RWPE1 (cell line): ENCODE measurements at regions not wholly inside any gene's neighbourhood (a gene's known extent, or its start where the extent isn't known, plus 50 kb on each side); places are given as distances from the start of the nearest gene placed in this dataset.

Experiments
- CTCF ChIA-PET: fragments of 350-600 bp; sonication (Branson Sonifier 250); formaldehyde crosslinking; extraction: SDS; loops from one replicate; lab custom pipeline; 2021; lab: Yijun Ruan, JAX
- POLR2A ChIA-PET: fragments of 400-600 bp; formaldehyde crosslinking; extraction: SDS; loops from one replicate; lab custom pipeline; 2020; ENCODE audit warnings: antibody characterized with exemption; ENCODE audit not compliant: low non-redundant PET; lab: Yijun Ruan, JAX
- DNase-seq: peaks from one replicate; pipeline ENCODE4 v3.0.0; 2012; ENCODE audit warnings: low spot score
- H3K27ac ChIP-seq: fragments of 450-650 bp; 2 replicates; pipeline ENCODE4 v1.5.1; 2017
- TF ChIP-seq, protein P1 (sequence below): fragments of 450-650 bp; conservative IDR thresholded peaks from 2 replicates; pipeline ENCODE4 v1.5.1; 2017; ENCODE audit warnings: low read depth, mild to moderate bottlenecking

DNA sequence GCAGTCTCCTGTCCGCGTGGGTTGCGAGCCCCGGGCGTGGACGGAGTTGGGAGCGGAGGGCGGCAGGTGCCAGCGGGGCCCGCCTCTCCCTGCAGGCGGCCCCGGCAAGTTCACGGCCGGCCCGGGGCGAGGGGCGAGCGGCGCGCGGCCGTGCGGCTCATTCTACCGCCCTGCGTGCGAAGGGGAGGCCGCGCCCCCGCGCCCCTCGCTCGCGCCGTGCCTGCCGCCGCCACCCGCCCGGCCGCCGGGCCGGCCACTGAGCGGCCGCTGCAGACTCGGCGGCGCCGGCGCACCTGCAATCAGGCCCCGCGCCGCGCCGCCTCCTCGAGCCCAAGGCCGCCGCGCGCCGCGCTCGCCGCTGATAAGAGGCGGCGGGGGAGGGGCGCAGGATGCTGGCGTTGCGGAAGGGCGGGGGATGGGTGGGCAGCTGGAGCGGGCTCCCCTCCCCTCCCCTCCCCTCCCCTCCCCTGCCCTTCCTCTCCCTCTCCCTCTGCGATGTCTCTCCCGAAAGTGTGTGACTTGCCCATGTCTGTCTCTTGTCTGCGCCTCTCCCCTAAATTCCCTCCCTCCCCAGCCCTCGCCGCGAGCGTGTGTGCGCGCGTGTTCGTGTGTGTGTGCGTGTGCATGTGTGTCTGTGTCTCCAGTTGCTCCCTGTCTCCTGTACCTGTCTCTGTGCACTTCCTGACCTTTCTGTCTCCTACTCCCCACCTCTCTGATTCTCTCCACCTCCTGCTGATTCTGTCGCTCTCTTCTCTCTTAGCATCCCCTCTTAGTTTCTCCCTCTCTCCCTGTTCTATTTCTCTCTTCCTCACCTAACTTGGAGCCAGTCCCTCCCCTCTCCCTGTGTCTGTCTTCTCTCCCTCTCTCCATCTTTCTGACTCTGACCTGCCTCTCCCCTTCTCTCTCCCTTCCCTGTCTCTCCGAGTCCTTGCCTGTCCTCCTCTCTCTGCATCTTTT is 768.1 kb upstream of the TBX3 start:
- peak; percentile 23 for DNase-seq
- ChIA-PET CTCF (no interaction called here), POLR2A (no interaction called here)
- no peak overlapping the region for H3K27ac ChIP-seq
- TF ChIP-seq, protein P1, sequence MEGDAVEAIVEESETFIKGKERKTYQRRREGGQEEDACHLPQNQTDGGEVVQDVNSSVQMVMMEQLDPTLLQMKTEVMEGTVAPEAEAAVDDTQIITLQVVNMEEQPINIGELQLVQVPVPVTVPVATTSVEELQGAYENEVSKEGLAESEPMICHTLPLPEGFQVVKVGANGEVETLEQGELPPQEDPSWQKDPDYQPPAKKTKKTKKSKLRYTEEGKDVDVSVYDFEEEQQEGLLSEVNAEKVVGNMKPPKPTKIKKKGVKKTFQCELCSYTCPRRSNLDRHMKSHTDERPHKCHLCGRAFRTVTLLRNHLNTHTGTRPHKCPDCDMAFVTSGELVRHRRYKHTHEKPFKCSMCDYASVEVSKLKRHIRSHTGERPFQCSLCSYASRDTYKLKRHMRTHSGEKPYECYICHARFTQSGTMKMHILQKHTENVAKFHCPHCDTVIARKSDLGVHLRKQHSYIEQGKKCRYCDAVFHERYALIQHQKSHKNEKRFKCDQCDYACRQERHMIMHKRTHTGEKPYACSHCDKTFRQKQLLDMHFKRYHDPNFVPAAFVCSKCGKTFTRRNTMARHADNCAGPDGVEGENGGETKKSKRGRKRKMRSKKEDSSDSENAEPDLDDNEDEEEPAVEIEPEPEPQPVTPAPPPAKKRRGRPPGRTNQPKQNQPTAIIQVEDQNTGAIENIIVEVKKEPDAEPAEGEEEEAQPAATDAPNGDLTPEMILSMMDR, result no peak

DNA sequence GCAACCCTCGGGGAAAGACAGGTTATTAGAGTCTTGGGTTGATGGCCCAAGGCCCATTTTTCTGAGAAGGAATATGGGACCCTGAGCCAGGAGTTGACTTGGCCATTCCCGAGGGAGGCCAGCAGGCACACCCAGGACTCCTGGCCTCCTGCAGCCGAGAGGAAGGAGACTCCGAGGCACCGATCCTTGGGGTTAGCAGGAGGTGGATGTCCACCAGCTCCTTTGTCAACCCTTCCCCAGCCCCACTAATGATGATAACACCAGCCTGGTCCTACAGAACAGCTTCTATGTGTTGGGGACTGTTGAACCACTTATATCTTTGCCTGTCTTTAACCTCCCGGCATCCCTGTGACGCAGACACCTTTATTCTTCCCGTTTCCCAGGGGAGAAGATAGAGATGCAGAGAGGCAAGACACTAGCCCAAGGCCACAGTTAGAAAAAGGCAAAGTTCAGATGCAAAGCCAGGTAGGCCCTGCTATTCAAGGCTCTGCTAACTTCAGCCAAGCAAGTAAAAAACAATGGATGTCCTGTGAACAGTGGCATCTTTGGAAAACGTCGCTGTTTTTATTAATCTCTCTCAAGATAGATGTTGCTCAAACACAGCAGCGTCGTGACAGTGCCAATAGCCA is 767.3 kb upstream of the TBX3 start:
- CTCF ChIA-PET, result no interaction called here
- POLR2A ChIA-PET, result no interaction called here
- no peak for DNase-seq
- H3K27ac ChIP-seq, result no peak overlapping the region
- TF ChIP-seq, protein P1, result no peak

DNA sequence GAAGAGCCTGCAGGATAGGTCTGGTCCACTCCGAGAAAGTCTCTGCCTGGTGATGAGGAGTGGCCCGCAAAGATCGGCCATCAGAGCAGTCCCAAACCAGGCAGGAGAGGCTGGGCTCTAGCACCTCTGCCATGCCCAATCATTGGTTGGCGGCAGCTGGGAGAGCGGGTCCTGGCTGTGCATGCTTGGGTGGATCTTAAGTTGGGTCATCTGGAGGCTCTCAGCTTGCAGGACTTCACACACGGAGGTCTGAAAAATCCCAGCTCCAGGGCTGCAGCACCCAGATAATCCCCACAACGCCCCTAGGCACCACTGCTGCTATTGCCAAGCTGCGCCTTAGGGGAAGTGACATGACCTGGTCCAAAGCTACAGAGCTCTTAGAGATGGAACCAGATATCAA is 766.7 kb upstream of the TBX3 start:
- H3K27ac ChIP-seq, result no peak overlapping the region
- no peak for DNase-seq
- TF ChIP-seq, protein P1, result no peak
- POLR2A ChIA-PET, result no interaction called here
- CTCF ChIA-PET, result no interaction called here

DNA sequence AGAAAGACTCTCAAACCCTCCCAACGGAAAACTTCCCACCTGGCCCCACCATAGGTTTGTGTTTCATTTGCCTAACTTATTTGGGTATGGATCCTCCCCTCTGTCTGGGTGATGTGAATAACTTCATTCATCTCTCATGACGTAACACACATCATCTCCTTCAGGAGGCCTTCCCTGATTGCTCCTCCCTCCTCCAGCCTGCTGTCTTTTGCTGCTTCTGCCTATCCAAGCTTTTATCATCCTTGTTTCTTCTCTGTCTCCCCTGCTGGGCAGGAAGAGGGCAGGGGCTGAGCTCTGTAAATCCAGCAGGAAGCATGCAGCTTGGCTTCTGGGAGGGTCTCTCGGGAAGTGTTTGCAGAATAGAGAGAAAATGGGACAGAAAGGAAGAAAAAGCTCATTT is 766.0 kb upstream of the TBX3 start:
- ChIA-PET CTCF (no interaction called here), POLR2A (no interaction called here)
- no peak for DNase-seq
- TF ChIP-seq, protein P1, result no peak
- no peak overlapping the region for H3K27ac ChIP-seq

DNA sequence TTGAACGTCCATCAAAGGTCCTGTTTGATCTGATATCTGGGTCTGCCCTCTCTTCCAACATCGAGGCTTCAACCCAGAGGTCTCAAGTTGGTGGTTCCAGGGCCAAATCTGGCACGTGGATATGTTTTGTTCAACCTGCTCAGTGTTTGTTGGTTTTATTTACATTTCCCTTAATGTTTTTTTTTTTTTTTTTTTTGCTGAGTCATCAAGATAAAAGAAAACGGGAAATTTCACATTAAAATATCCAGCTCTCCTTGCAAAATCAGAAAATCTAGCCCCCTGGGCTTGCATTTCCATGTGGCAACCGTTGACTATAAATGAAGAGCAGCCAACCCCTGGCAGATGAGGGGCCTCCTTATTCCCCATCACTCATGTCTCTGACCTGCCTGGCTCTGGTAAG is 765.6 kb upstream of the TBX3 start:
- DNase-seq, result no peak
- CTCF ChIA-PET, result no interaction called here
- TF ChIP-seq, protein P1, result no peak
- POLR2A ChIA-PET, result no interaction called here
- no peak overlapping the region for H3K27ac ChIP-seq

DNA sequence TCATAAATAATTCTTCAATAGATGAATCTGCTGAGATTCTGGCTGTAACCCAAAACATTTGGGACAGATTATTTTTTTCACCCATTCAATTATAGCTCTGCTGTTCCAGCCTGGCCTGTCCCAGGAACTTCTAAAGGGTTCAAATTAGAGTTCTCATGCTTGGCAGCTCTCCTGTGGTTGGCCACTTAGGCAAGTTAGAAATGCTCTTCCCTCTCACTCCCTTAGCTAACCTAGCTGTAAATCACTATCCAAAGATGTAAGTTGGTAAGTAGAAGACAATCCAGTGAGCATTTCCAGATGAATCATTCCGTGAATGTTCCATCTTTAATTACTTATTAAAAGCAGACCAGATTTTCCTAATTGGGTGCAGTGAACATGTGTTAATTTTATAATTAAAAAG is 760.4 kb upstream of the TBX3 start:
- TF ChIP-seq, protein P1, result no peak
- ChIA-PET POLR2A (no interaction called here), CTCF (no interaction called here)
- H3K27ac ChIP-seq, result no peak overlapping the region
- no peak for DNase-seq
